ENCODE measurements at regions not wholly inside any gene's neighbourhood (a gene's known extent, or its start where the extent isn't known, plus 50 kb on each side); places are given as distances from the start of the nearest gene placed in this dataset.
"Not testable (repeated sequence)": the region's sequence is repeated elsewhere in the genome, so short reads cannot be mapped to it uniquely, and the experiment has no call there.

DNA sequence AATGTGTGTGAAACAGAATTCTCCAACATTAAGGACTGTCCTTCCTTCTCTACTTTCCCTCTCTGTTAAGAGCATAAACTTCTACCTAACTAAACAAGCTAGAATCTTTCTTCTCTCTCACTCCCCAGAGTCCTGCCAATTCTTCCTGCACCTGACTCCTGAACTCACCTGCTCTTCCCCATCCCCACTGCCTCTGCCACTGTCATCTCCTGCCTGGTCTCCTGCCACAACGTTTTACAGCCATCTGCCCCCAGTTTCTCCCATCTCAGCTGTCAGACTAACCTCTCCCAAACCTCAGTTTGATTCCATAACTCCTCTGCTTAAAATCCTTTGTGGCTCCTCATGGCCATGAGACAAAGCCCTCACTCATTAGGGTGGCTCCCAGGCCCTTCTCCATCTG is 119.8 kb upstream of the FOXN2 start:
- Histone ChIP-seq H3K36me3 (ENCODE audit: control insufficient read depth, insufficient read depth, low read length) (no peaks in the 10 kb centered on the region), H3K27me3 (replicated peaks; ENCODE audit: control insufficient read depth, insufficient read depth, low read length) (no peaks in the 10 kb centered on the region), H3K4me3 (replicated peaks; ENCODE audit: low read depth, low read length) (no peak overlapping the region)
- TF ChIP-seq, protein P1, sequence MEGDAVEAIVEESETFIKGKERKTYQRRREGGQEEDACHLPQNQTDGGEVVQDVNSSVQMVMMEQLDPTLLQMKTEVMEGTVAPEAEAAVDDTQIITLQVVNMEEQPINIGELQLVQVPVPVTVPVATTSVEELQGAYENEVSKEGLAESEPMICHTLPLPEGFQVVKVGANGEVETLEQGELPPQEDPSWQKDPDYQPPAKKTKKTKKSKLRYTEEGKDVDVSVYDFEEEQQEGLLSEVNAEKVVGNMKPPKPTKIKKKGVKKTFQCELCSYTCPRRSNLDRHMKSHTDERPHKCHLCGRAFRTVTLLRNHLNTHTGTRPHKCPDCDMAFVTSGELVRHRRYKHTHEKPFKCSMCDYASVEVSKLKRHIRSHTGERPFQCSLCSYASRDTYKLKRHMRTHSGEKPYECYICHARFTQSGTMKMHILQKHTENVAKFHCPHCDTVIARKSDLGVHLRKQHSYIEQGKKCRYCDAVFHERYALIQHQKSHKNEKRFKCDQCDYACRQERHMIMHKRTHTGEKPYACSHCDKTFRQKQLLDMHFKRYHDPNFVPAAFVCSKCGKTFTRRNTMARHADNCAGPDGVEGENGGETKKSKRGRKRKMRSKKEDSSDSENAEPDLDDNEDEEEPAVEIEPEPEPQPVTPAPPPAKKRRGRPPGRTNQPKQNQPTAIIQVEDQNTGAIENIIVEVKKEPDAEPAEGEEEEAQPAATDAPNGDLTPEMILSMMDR (IDR thresholded peaks at IDR 0.05; ENCODE audit: insufficient read depth, low read length, poor library complexity, severe bottlenecking) = no peak
- no peak for DNase-seq (ENCODE audit: extremely low read depth, insufficient read length)

DNA sequence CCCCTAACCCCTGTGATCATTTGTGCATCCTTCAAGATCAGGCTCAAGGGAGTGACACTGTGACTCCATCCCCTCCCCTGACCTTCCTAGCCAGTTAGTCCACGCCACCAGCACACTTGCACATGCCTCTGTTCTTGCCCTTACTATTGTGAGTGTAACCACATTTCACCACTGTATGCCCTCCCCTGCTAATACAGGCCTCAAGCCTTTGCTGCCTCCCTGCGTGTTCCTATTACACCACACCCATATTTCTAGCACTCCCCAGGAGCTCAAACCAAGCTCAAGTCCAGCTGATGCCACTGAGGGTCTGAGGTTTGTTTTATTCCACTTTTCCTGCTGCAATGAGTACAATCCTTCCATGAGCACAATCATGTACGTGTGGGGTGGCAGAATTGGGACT is 119.3 kb upstream of the FOXN2 start:
- H3K36me3 ChIP-seq (ENCODE audit: control insufficient read depth, insufficient read depth, low read length) = no peaks in the 10 kb centered on the region
- no peak for DNase-seq (ENCODE audit: extremely low read depth, insufficient read length)
- H3K27me3 ChIP-seq (replicated peaks; ENCODE audit: control insufficient read depth, insufficient read depth, low read length) = no peaks in the 10 kb centered on the region
- H3K4me3 ChIP-seq (replicated peaks; ENCODE audit: low read depth, low read length) = no peak overlapping the region
- TF ChIP-seq, protein P1 (IDR thresholded peaks at IDR 0.05; ENCODE audit: insufficient read depth, low read length, poor library complexity, severe bottlenecking) = no peak

DNA sequence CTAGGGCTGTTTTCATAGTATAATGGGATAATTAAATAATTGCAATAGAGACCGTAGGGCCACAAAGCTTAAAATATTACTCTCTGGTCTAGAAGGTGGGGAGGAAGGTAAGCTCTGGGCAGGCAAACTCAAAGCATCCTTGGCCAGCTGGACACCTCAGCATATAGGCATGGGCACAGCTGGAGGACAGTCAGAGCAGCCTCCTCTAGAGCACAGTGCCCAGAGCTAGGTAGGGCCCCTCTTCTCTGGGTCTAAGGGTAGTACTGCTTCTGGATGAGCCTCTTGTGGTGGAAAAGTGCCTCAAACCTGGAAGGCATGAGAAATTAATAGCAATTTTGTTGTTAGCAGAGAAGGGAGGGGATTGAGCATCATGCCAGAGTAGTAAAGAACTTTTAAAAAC is 116.9 kb upstream of the FOXN2 start:
- TF ChIP-seq, protein P1 (IDR thresholded peaks at IDR 0.05; ENCODE audit: insufficient read depth, low read length, poor library complexity, severe bottlenecking) = no peak
- no peak for DNase-seq (ENCODE audit: extremely low read depth, insufficient read length)
- no peaks in the 10 kb centered on the region for H3K36me3 ChIP-seq (ENCODE audit: control insufficient read depth, insufficient read depth, low read length)
- H3K4me3 ChIP-seq (replicated peaks; ENCODE audit: low read depth, low read length) = no peak overlapping the region
- H3K27me3 ChIP-seq (replicated peaks; ENCODE audit: control insufficient read depth, insufficient read depth, low read length) = no peaks in the 10 kb centered on the region

DNA sequence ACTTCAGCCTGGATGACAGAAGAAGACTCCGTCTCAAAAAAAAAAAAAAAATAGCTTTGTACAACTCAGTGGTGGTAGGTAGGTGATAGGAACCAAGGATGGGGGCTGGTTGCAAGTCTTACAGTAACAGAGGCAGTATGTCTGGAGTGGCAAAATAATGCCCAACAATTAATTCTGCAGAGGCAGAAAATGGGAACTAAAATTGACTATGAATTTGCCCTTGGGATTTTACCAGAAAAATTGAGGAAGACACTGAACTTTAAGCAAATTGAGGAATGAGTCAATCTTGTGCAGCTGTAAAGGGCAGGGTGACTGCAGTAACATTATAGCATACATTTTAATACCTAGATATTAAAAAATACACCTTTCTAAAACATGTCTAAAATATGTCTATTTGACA is 116.1 kb upstream of the FOXN2 start:
- DNase-seq (ENCODE audit: extremely low read depth, insufficient read length) = no peak
- TF ChIP-seq, protein P1 (IDR thresholded peaks at IDR 0.05; ENCODE audit: insufficient read depth, low read length, poor library complexity, severe bottlenecking) = no peak
- no peaks in the 10 kb centered on the region for H3K36me3 ChIP-seq (ENCODE audit: control insufficient read depth, insufficient read depth, low read length)
- H3K27me3 ChIP-seq (replicated peaks; ENCODE audit: control insufficient read depth, insufficient read depth, low read length) = no peaks in the 10 kb centered on the region
- no peak overlapping the region for H3K4me3 ChIP-seq (replicated peaks; ENCODE audit: low read depth, low read length)

DNA sequence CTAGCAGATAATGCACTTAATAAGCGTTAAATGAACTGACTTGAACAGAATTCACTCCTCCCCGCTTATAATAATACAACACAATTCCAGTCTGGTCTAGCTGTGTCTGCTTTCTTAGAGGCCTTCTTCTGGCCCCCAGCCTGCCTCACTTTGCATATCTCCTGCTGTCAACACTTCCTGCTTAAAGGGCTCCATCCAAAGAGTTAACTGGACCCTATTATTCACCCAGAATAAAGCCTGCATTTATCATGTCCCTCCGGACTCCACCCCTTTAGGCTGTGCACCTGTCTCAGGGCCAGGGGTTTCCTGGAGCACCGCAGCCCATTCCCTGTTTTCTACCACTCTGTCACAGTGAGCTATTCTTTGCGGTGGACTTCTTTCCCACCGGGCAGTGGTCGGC is 115.4 kb upstream of the FOXN2 start:
- TF ChIP-seq, protein P1 (IDR thresholded peaks at IDR 0.05; ENCODE audit: insufficient read depth, low read length, poor library complexity, severe bottlenecking) = no peak
- DNase-seq (ENCODE audit: extremely low read depth, insufficient read length) = no peak
- Histone ChIP-seq H3K4me3 (replicated peaks; ENCODE audit: low read depth, low read length) (no peak overlapping the region), H3K36me3 (ENCODE audit: control insufficient read depth, insufficient read depth, low read length) (no peaks in the 10 kb centered on the region), H3K27me3 (replicated peaks; ENCODE audit: control insufficient read depth, insufficient read depth, low read length) (no peaks in the 10 kb centered on the region)

DNA sequence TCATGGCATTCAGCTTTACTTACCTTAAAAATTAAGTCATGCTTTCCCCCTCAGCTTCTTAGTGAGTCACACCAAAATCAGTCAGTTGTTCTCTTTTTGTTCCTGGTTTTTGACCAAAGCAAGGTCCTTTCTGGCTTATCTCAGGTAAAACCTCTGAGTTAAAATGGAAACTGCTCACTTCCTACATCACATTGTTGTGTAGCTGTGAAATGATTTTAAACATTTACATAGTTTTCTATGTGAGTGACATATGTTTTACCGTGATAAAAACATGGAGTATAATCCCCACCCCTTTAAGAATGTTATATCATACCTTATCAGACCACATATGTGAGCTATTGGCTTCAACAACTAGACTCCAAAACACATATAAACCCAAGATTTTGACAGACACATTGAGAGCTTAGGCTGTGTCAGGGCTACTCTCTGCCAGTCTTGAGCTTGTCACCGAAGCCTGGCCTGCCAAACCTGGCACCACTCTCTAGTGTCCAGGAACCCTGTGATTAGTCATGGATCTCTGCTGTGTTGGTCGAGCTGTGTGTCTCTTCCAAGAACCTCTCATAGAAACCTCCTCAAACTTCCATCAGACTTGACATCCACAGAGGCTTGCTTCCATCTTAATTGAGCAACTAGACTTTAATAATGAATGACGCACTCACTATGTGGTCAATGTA is 113.7 kb upstream of the FOXN2 start:
- TF ChIP-seq, protein P1 (IDR thresholded peaks at IDR 0.05; ENCODE audit: insufficient read depth, low read length, poor library complexity, severe bottlenecking) = no peak
- no peaks in the 10 kb centered on the region for H3K27me3 ChIP-seq (replicated peaks; ENCODE audit: control insufficient read depth, insufficient read depth, low read length)
- H3K36me3 ChIP-seq (ENCODE audit: control insufficient read depth, insufficient read depth, low read length) = no peaks in the 10 kb centered on the region
- no peak overlapping the region for H3K4me3 ChIP-seq (replicated peaks; ENCODE audit: low read depth, low read length)
- DNase-seq (ENCODE audit: extremely low read depth, insufficient read length) = peak; percentile 30

DNA sequence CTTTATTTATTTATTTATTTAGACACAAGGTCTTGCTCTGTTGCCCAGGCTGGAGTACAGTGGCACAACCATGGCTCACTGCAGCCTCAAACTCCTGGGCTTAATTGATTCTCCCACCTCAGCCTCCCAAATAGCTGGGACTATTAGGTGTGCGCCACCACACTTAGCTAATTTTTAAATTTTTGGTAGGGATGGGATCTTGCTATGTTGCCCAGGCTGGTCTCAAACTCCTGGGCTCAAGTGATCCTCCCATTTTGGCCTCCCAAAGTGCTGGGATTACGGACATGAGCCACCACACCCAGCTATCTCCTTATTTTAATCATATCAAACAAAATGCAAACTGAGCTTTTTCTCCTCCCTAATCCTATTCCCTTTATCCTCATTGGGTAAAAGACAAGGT is 113.0 kb upstream of the FOXN2 start:
- H3K4me3 ChIP-seq (replicated peaks; ENCODE audit: low read depth, low read length) = not testable (repeated sequence)

More for the DNA sequence above, 113.0 kb upstream of the FOXN2 start:
- not testable (repeated sequence) for H3K27me3 ChIP-seq (replicated peaks; ENCODE audit: control insufficient read depth, insufficient read depth, low read length); H3K36me3 ChIP-seq (ENCODE audit: control insufficient read depth, insufficient read depth, low read length); DNase-seq (ENCODE audit: extremely low read depth, insufficient read length)
